ENCODE measurements at regions not wholly inside any gene's neighbourhood (a gene's known extent, or its start where the extent isn't known, plus 50 kb on each side); places are given as distances from the start of the nearest gene placed in this dataset.

DNA sequence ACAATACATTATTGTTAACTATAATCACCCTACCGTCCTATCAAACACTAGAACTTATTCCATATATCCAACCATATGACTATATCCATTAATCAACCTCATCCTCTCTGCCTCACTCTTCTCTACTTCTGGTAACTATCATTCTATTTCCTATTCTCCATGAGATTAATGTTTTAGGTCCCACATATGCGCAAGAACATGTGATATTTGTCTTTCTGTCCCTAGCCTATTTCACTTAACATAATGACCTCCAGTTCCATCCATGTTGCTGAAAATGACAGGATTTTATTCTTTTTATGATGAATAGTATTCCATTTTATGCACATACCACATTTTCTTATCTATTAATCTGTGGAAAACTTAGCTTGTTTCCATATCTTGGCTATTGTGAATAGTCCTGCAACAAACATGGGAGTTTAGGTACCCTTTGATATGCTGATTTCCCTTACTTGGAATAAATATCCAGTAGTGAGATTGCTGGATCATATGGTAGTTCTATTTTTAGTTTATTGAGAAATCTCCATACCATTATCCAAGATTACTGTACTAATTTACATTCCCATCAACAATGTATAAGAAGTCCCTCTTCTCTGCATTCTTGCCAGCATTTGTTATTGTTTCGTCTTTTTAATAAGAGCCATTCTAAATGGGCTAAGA, 289.4 kb upstream of the GJE1 start:
- FAIRE-seq (no peak), DNase-seq (ENCODE audit: low read depth) (no peak)
- Mint-ChIP-seq H3K27ac (ENCODE audit: unreplicated experiment) (no peak overlapping the region), H3K9me3 (ENCODE audit: unreplicated experiment) (no peaks in the 10 kb centered on the region), H3K36me3 (ENCODE audit: low read depth, unreplicated experiment) (no peaks in the 10 kb centered on the region), H3K27me3 (ENCODE audit: low read depth, unreplicated experiment) (no peaks in the 10 kb centered on the region), H3K4me1 (ENCODE audit: low read depth, unreplicated experiment) (peaks cover under 1% of the 10 kb centered on the region), H3K4me3 (ENCODE audit: unreplicated experiment) (no peak overlapping the region)
- H3K27ac ChIP-seq (ENCODE audit: low read depth, low read length), result no peak overlapping the region
- no peak overlapping the region for H3K4me2 ChIP-seq (ENCODE audit: low read length)
- H2AFZ ChIP-seq (ENCODE audit: low read depth, low read length), result no peak overlapping the region
- H3K4me1 ChIP-seq (ENCODE audit: insufficient read depth, low read length), result no peaks in the 10 kb centered on the region
- H3K4me3 ChIP-seq (ENCODE audit: insufficient read depth, low read depth, low read length), result no peak overlapping the region
- H4K20me1 ChIP-seq (ENCODE audit: insufficient read depth, low read length), result no peaks in the 10 kb centered on the region
- no peaks in the 10 kb centered on the region for H3K9me3 ChIP-seq (ENCODE audit: insufficient read depth, low read depth, low read length)
- no peaks in the 10 kb centered on the region for H3K79me2 ChIP-seq (ENCODE audit: insufficient read depth, low read length)
- no peaks in the 10 kb centered on the region for H3K27me3 ChIP-seq (ENCODE audit: insufficient read depth, low read length)
- no peak for TF ChIP-seq EZH2 (IDR thresholded peaks at IDR 0.05; ENCODE audit: insufficient read depth, low read length)
- TF ChIP-seq, protein P1, sequence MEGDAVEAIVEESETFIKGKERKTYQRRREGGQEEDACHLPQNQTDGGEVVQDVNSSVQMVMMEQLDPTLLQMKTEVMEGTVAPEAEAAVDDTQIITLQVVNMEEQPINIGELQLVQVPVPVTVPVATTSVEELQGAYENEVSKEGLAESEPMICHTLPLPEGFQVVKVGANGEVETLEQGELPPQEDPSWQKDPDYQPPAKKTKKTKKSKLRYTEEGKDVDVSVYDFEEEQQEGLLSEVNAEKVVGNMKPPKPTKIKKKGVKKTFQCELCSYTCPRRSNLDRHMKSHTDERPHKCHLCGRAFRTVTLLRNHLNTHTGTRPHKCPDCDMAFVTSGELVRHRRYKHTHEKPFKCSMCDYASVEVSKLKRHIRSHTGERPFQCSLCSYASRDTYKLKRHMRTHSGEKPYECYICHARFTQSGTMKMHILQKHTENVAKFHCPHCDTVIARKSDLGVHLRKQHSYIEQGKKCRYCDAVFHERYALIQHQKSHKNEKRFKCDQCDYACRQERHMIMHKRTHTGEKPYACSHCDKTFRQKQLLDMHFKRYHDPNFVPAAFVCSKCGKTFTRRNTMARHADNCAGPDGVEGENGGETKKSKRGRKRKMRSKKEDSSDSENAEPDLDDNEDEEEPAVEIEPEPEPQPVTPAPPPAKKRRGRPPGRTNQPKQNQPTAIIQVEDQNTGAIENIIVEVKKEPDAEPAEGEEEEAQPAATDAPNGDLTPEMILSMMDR (IDR thresholded peaks at IDR 0.05; ENCODE audit: insufficient read depth, low read depth, low read length), result no peak
- no peaks in the 10 kb centered on the region for H3K36me3 ChIP-seq (ENCODE audit: insufficient read depth, low read length)
- no peak overlapping the region for H3K9ac ChIP-seq (ENCODE audit: low read length)

DNA sequence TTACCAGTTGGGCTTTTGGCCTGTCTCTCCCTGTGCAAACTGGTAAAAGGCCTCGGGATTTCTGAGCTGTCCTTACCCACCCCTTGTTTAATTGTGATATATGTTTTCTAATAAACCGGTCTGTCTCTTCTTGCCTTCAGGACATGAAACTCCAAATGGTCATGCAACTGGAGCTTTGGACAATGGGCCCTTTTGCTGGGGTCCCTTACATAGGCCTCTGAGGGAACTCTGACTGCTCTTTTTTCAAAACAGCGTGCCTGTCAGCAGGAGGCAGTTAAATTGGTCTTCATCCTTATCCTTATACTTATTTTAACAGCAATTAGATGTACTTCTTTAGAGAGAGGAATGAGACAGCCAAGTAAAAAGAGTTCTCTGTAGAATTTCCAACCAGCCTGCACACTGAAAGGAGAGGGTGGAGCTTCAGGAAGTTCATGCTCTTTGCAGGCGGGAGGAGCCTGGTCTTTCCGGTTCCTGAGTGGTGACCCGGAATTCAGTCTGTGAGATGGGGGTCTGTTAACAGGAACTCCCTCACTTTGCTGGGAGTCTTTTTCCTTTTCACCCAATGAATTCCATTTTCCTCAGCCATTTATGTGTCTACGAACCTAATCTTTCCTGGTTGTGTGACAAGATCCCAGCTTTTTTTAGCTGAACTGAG, 299.6 kb upstream of the GJE1 start:
- H3K9me3 Mint-ChIP-seq (ENCODE audit: unreplicated experiment), result no peaks in the 10 kb centered on the region
- no peak overlapping the region for H3K4me2 ChIP-seq (ENCODE audit: low read length)
- DNase-seq (ENCODE audit: low read depth) (no peak), FAIRE-seq (no peak)
- no peak overlapping the region for H3K27ac ChIP-seq (ENCODE audit: low read depth, low read length)
- H2AFZ ChIP-seq (ENCODE audit: low read depth, low read length), result no peak overlapping the region
- H3K36me3 ChIP-seq (ENCODE audit: insufficient read depth, low read length), result no peaks in the 10 kb centered on the region
- H3K9ac ChIP-seq (ENCODE audit: low read length), result no peak overlapping the region
- no peaks in the 10 kb centered on the region for H3K27me3 Mint-ChIP-seq (ENCODE audit: low read depth, unreplicated experiment)
- no peak for TF ChIP-seq EZH2 (IDR thresholded peaks at IDR 0.05; ENCODE audit: insufficient read depth, low read length)
- TF ChIP-seq, protein P1 (IDR thresholded peaks at IDR 0.05; ENCODE audit: insufficient read depth, low read depth, low read length), result no peak
- H3K27ac Mint-ChIP-seq (ENCODE audit: unreplicated experiment), result no peak overlapping the region
- no peaks in the 10 kb centered on the region for H3K27me3 ChIP-seq (ENCODE audit: insufficient read depth, low read length)
- no peaks in the 10 kb centered on the region for H3K79me2 ChIP-seq (ENCODE audit: insufficient read depth, low read length)
- no peaks in the 10 kb centered on the region for H4K20me1 ChIP-seq (ENCODE audit: insufficient read depth, low read length)
- no peak overlapping the region for H3K4me3 Mint-ChIP-seq (ENCODE audit: unreplicated experiment)
- no peaks in the 10 kb centered on the region for H3K36me3 Mint-ChIP-seq (ENCODE audit: low read depth, unreplicated experiment)
- no peak overlapping the region for H3K4me3 ChIP-seq (ENCODE audit: insufficient read depth, low read depth, low read length)
- no peaks in the 10 kb centered on the region for H3K9me3 ChIP-seq (ENCODE audit: insufficient read depth, low read depth, low read length)
- peaks cover 4% of the 10 kb centered on the region for H3K4me1 Mint-ChIP-seq (ENCODE audit: low read depth, unreplicated experiment)
- no peaks in the 10 kb centered on the region for H3K4me1 ChIP-seq (ENCODE audit: insufficient read depth, low read length)

DNA sequence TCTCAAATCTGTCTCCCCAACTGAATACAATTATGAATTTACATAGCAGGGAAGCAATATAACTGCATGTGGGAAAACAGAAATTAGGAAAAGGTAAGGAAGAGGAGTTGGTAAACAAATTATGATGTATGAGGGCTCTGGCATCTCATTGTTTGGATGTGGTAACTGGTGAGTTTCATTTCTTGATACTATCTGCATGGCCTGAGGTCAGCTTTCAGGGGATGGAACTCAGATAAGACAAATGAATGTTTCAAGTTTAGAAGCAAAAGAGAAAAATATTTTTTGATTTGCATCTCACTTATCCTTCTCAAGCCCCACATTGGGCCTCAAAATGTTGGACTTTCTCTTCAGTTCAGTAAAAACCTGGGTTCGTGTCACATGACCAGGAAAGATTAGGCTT, 302.2 kb upstream of the GJE1 start:
- H3K9ac ChIP-seq (ENCODE audit: low read length), result no peak overlapping the region
- no peak for DNase-seq (ENCODE audit: low read depth)
- no peak overlapping the region for H3K4me3 Mint-ChIP-seq (ENCODE audit: unreplicated experiment)
- H2AFZ ChIP-seq (ENCODE audit: low read depth, low read length), result no peak overlapping the region
- no peaks in the 10 kb centered on the region for H3K36me3 ChIP-seq (ENCODE audit: insufficient read depth, low read length)
- H3K4me2 ChIP-seq (ENCODE audit: low read length), result no peak overlapping the region
- H3K9me3 Mint-ChIP-seq (ENCODE audit: unreplicated experiment), result no peaks in the 10 kb centered on the region
- FAIRE-seq, result no peak
- H3K4me1 Mint-ChIP-seq (ENCODE audit: low read depth, unreplicated experiment), result peaks cover 4% of the 10 kb centered on the region
- no peak overlapping the region for H3K27ac ChIP-seq (ENCODE audit: low read depth, low read length)
- H3K79me2 ChIP-seq (ENCODE audit: insufficient read depth, low read length), result no peaks in the 10 kb centered on the region
- no peaks in the 10 kb centered on the region for H3K27me3 Mint-ChIP-seq (ENCODE audit: low read depth, unreplicated experiment)
- no peaks in the 10 kb centered on the region for H3K9me3 ChIP-seq (ENCODE audit: insufficient read depth, low read depth, low read length)
- no peaks in the 10 kb centered on the region for H4K20me1 ChIP-seq (ENCODE audit: insufficient read depth, low read length)
- H3K4me3 ChIP-seq (ENCODE audit: insufficient read depth, low read depth, low read length), result no peak overlapping the region
- H3K27me3 ChIP-seq (ENCODE audit: insufficient read depth, low read length), result no peaks in the 10 kb centered on the region
- TF ChIP-seq, protein P1 (IDR thresholded peaks at IDR 0.05; ENCODE audit: insufficient read depth, low read depth, low read length), result no peak
- no peak for TF ChIP-seq EZH2 (IDR thresholded peaks at IDR 0.05; ENCODE audit: insufficient read depth, low read length)
- H3K4me1 ChIP-seq (ENCODE audit: insufficient read depth, low read length), result no peaks in the 10 kb centered on the region
- no peaks in the 10 kb centered on the region for H3K36me3 Mint-ChIP-seq (ENCODE audit: low read depth, unreplicated experiment)
- no peak overlapping the region for H3K27ac Mint-ChIP-seq (ENCODE audit: unreplicated experiment)
